SK-N-SH (cell line): ENCODE measurements at regions not wholly inside any gene's neighbourhood (a gene's known extent, or its start where the extent isn't known, plus 50 kb on each side); places are given as distances from the start of the nearest gene placed in this dataset.

ENCODE experiments used
- CTCF ChIA-PET: fragments of 300-600, 350-600 bp; formaldehyde crosslinking; extraction: SDS; loops from one replicate; lab custom pipeline; 2021; lab: Yijun Ruan, JAX
- POLR2A ChIA-PET: fragments of 350-600 bp; sonication (Branson Sonifier 250); formaldehyde crosslinking; extraction: SDS; loops from one replicate; lab custom pipeline; 2020; ENCODE audit warnings: antibody characterized with exemption, inconsistent platforms; lab: Yijun Ruan, JAX
- DNase-seq: peaks from one replicate; pipeline ENCODE4 v3.0.0; 2012
- H2AFZ ChIP-seq: fragments of 200-600 bp; sonication (generic); 2 replicates; pipeline ENCODE4 v1.8.1; 2016; ENCODE audit warnings: antibody characterized with exemption, mild to moderate bottlenecking, low read depth
- H3F3A ChIP-seq: fragments of 200-600 bp; sonication (generic); replicated peaks from 2 replicates; pipeline ENCODE3; 2016; ENCODE audit warnings: antibody characterized with exemption, mild to moderate bottlenecking; ENCODE audit not compliant: insufficient read depth
- H3K27ac ChIP-seq, 2 experiments: fragments of 200-500 bp in 1 of 2; fragments of 200-600 bp in 1 of 2; sonication (Bioruptor generic) in 1 of 2; sonication (generic), shearing (Covaris generic) in 1 of 2; 2 replicates each; pipeline versions ENCODE4 v1.5.1 to v1.6.1; 2014 to 2016; ENCODE audit warnings: low read depth in 2 of 2, inconsistent platforms in 1 of 2, low read length in 1 of 2, mild to moderate bottlenecking in 1 of 2, mixed read lengths in 1 of 2
- H3K27me3 ChIP-seq: fragments of 200-600 bp; sonication (generic), shearing (Covaris generic); 2 replicates; pipeline ENCODE4 v1.6.1; 2016; ENCODE audit warnings: mixed run types; ENCODE audit not compliant: insufficient read depth
- H3K36me3 ChIP-seq, 2 experiments: fragments of 200-500 bp in 1 of 2; fragments of 200-600 bp in 1 of 2; sonication (Bioruptor generic) in 1 of 2; sonication (generic) in 1 of 2; replicated peaks in 1 of 2; 2 replicates each; pipeline versions ENCODE3 to v1.5.1; 2014 to 2016; ENCODE audit warnings: low read length in 1 of 2, mild to moderate bottlenecking in 1 of 2; ENCODE audit not compliant: insufficient read depth in 2 of 2, control insufficient read depth in 1 of 2
- H3K4me1 ChIP-seq, 2 experiments: fragments of 200-500 bp in 1 of 2; fragments of 200-600 bp in 1 of 2; sonication (Bioruptor generic) in 1 of 2; sonication (generic), shearing (Covaris generic) in 1 of 2; 2 replicates each; pipeline versions ENCODE4 v1.5.1 to v1.6.1; 2014 to 2016; ENCODE audit warnings: low read depth in 1 of 2, low read length in 1 of 2, mixed run types in 1 of 2; ENCODE audit not compliant: insufficient read depth in 2 of 2, control insufficient read depth in 1 of 2
- H3K4me2 ChIP-seq: fragments of 200-600 bp; sonication (generic), shearing (Covaris generic); 2 replicates; pipeline ENCODE4 v1.6.1; 2017; ENCODE audit warnings: mixed run types
- H3K4me3 ChIP-seq, 2 experiments: fragments of 200-500 bp in 1 of 2; fragments of 200-600 bp in 1 of 2; sonication (Bioruptor generic) in 1 of 2; sonication (generic), shearing (Covaris generic) in 1 of 2; 2 replicates each; pipeline versions ENCODE4 v1.5.1 to v1.8.1; 2014 to 2016; ENCODE audit warnings: low read depth in 2 of 2, inconsistent platforms in 1 of 2, low read length in 1 of 2, mild to moderate bottlenecking in 1 of 2, mixed read lengths in 1 of 2, moderate library complexity in 1 of 2
- H3K79me2 ChIP-seq: fragments of 200-600 bp; sonication (generic); 2 replicates; pipeline ENCODE4 v1.8.1; 2017; ENCODE audit warnings: mild to moderate bottlenecking; ENCODE audit not compliant: insufficient read depth
- H3K9ac ChIP-seq: fragments of 200-600 bp; sonication (generic); 2 replicates; pipeline ENCODE4 v1.6.1; 2017; ENCODE audit warnings: mixed run types
- H3K9me2 ChIP-seq: fragments of 200-600 bp; sonication (generic); 2 replicates; pipeline ENCODE4 v1.6.1; 2017; ENCODE audit warnings: mixed run types
- H3K9me3 ChIP-seq: fragments of 200-600 bp; sonication (generic); 2 replicates; pipeline ENCODE4 v1.6.1; 2017; ENCODE audit warnings: mixed run types, mild to moderate bottlenecking, moderate library complexity
- H4K20me1 ChIP-seq: fragments of 200-600 bp; sonication (generic); 2 replicates; pipeline ENCODE4 v1.6.1; 2017; ENCODE audit warnings: mild to moderate bottlenecking, mixed run types; ENCODE audit not compliant: insufficient read depth
- CHD2 ChIP-seq: fragments of 150-350 bp; IDR thresholded peaks from 2 replicates; pipeline ENCODE4 v1.6.1; 2018; ENCODE audit warnings: low read length; ENCODE audit not compliant: partially characterized antibody
- EP300 ChIP-seq, 2 experiments: IDR thresholded peaks; 2 replicates each; pipeline versions ENCODE4 v1.4.0 to v1.6.1; 2012; ENCODE audit warnings: borderline replicate concordance in 1 of 2, low read depth in 1 of 2, low read length in 1 of 2
- EZH2phosphoT487 ChIP-seq: fragments of 200-600 bp; sonication (generic); IDR thresholded peaks from 2 replicates; pipeline ENCODE4 v1.6.1; 2017; ENCODE audit warnings: low read depth, mixed run types, mild to moderate bottlenecking, antibody characterized with exemption, moderate library complexity, borderline replicate concordance
- FOSL2 ChIP-seq: IDR thresholded peaks from 2 replicates; pipeline ENCODE4 v1.4.0; 2012; ENCODE audit warnings: low read depth, mild to moderate bottlenecking, moderate library complexity, borderline replicate concordance
- FOXJ3 ChIP-seq: sonication (generic); formaldehyde crosslinking; IDR thresholded peaks from 2 replicates; pipeline ENCODE4 v1.5.1; 2020; ENCODE audit warnings: mild to moderate bottlenecking, missing genetic modification reagents
- FOXM1 ChIP-seq: IDR thresholded peaks from 2 replicates; pipeline ENCODE4 v1.4.0; 2012; ENCODE audit warnings: low read depth, mild to moderate bottlenecking
- GATA2 ChIP-seq: sonication (generic); formaldehyde crosslinking; IDR thresholded peaks from 2 replicates; pipeline ENCODE4 v1.5.0; 2020; ENCODE audit warnings: mild to moderate bottlenecking, missing genetic modification reagents
- JUND ChIP-seq: IDR thresholded peaks from 2 replicates; pipeline ENCODE4 v1.4.0; 2012
- MAX ChIP-seq: IDR thresholded peaks from 2 replicates; pipeline ENCODE4 v1.4.0; 2012; ENCODE audit warnings: low read depth
- MXI1 ChIP-seq: IDR thresholded peaks from 2 replicates; pipeline ENCODE4 v1.6.1; 2012; ENCODE audit warnings: mild to moderate bottlenecking, low read depth, low read length, improper control_type of control experiment
- NRF1 ChIP-seq: IDR thresholded peaks from 2 replicates; pipeline ENCODE4 v1.6.1; 2012; ENCODE audit warnings: low read depth, mild to moderate bottlenecking, low read length
- PBX3 ChIP-seq: IDR thresholded peaks from 2 replicates; pipeline ENCODE4; 2012
- RCOR1 ChIP-seq: fragments of 150-350 bp; IDR thresholded peaks from 2 replicates; pipeline ENCODE4 v1.6.1; 2017; ENCODE audit warnings: antibody characterized with exemption, low read length
- RFX5 ChIP-seq: IDR thresholded peaks from 2 replicates; pipeline ENCODE4 v1.6.1; 2012; ENCODE audit warnings: mild to moderate bottlenecking, improper control_type of control experiment, low read length
- SIN3A ChIP-seq: IDR thresholded peaks from 2 replicates; pipeline ENCODE4 v1.6.1; 2012; ENCODE audit warnings: low read depth, mild to moderate bottlenecking, low read length, moderate library complexity, borderline replicate concordance
- SMC3 ChIP-seq: IDR thresholded peaks from 2 replicates; pipeline ENCODE4 v1.6.1; 2012; ENCODE audit warnings: low read depth, low read length, improper control_type of control experiment
- TAF1 ChIP-seq: IDR thresholded peaks from 2 replicates; pipeline ENCODE4 v1.6.1; 2012; ENCODE audit warnings: low read depth, mild to moderate bottlenecking, low read length, moderate library complexity, borderline replicate concordance
- TEAD4 ChIP-seq: IDR thresholded peaks from 2 replicates; pipeline ENCODE4 v1.4.0; 2012; ENCODE audit warnings: mild to moderate bottlenecking, borderline replicate concordance; ENCODE audit not compliant: insufficient read depth
- USF2 ChIP-seq: fragments of 150-350 bp; IDR thresholded peaks from 2 replicates; pipeline ENCODE4 v1.6.1; 2017; ENCODE audit warnings: antibody characterized with exemption, low read length, low read depth, borderline replicate concordance
- YY1 ChIP-seq: IDR thresholded peaks from 2 replicates; pipeline ENCODE4 v1.4.0; 2012; ENCODE audit warnings: low read depth, mild to moderate bottlenecking
- WGBS: methylation state at CpG from one replicate; pipeline ENCODE4 v1.1.6; 2017; ENCODE audit warnings: low lambda C conversion rate; 5-methylcytosine and 5-hydroxymethylcytosine counted together
- TF ChIP-seq, protein P1 (sequence below): IDR thresholded peaks from 2 replicates; pipeline ENCODE4 v1.4.0; 2012; ENCODE audit warnings: low read depth, borderline replicate concordance
- TF ChIP-seq, protein P2 (sequence below): fragments of 150-350 bp; IDR thresholded peaks from 2 replicates; pipeline ENCODE4 v1.6.1; 2016; ENCODE audit warnings: mild to moderate bottlenecking, low read depth, low read length

DNA sequence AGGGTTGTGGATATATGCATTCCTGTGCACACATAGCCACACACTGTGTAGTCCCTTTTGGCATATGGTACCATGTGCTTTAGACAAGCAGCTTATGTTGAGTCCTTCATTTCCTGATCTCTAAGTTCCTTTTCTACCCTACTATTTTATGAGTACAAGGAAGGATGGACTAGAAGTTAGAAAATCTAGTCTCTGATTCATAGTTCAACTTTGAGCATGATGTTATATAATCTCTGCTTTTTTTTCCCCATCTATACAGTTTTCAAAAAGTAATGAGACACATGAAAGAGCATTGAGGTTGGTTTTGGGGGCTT is 123.6 kb downstream of the PLEKHG1 start:
- H3K4me1 ChIP-seq, result no peaks in the 10 kb centered on the region; a peak in 1 of 4 replicates
- H3K9me3 ChIP-seq, result no peaks in the 10 kb centered on the region
- H3K27me3 ChIP-seq, result no peaks in the 10 kb centered on the region; the same call in 1 of the 2 replicates
- no peaks in the 10 kb centered on the region for H3K79me2 ChIP-seq
- TF ChIP-seq TAF1 (no peak), NRF1 (no peak), PBX3 (no peak), JUND (no peak), MXI1 (no peak), FOSL2 (no peak)
- no peak overlapping the region for H2AFZ ChIP-seq
- no peak overlapping the region for H3K27ac ChIP-seq
- no peaks in the 10 kb centered on the region for H4K20me1 ChIP-seq
- no peak overlapping the region for H3K9ac ChIP-seq
- POLR2A ChIA-PET, result no interaction called here
- no peak for DNase-seq
- no peak overlapping the region for H3K4me3 ChIP-seq
- CTCF ChIA-PET, result no interaction called here
- H3K36me3 ChIP-seq, result no peaks in the 10 kb centered on the region
- no peak overlapping the region for H3K4me2 ChIP-seq
- no peaks in the 10 kb centered on the region for H3F3A ChIP-seq
- H3K9me2 ChIP-seq, result no peaks in the 10 kb centered on the region

DNA sequence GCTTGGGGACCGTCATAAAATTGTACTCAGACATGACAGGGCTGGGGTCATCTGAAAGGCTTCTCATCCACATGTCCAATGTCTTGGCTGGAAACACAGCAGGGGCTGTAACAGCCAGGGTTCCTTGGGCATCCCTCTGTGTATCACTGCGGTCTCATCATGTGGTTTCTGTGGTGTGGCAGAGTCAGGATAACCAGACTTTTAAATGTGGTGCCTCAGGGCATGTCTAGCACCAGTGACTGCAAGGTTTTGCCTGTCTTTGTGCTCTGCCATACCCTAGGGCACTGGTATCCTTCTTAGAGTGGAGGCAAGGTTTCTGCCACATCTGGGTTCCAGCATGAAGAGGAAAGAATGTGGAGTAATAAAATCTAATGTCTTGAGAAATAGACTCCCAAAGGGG is 124.2 kb downstream of the PLEKHG1 start:
- Histone ChIP-seq H3K9me3 (no peaks in the 10 kb centered on the region), H3K9me2 (no peaks in the 10 kb centered on the region), H3K27ac (no peak overlapping the region), H3K79me2 (no peaks in the 10 kb centered on the region), H3K4me1 (no peaks in the 10 kb centered on the region; a peak in 1 of 4 replicates), H3F3A (no peaks in the 10 kb centered on the region), H4K20me1 (no peaks in the 10 kb centered on the region), H3K9ac (no peak overlapping the region), H3K4me3 (no peak overlapping the region), H3K4me2 (no peak overlapping the region), H3K27me3 (no peaks in the 10 kb centered on the region; the same call in 1 of the 2 replicates), H2AFZ (no peak overlapping the region), H3K36me3 (no peaks in the 10 kb centered on the region)
- no peak for DNase-seq
- CTCF ChIA-PET, result no interaction called here
- WGBS, result 0% methylated on average over 2 of the region's 2 CpGs
- no peak for TF ChIP-seq JUND
- TF ChIP-seq FOXM1, result no peak
- no peak for TF ChIP-seq EZH2phosphoT487
- no peak for TF ChIP-seq SMC3
- TF ChIP-seq RCOR1, result no peak
- TF ChIP-seq TEAD4, result no peak
- TF ChIP-seq MXI1, result no peak
- TF ChIP-seq YY1, result no peak
- no peak for TF ChIP-seq USF2
- TF ChIP-seq, protein P1, sequence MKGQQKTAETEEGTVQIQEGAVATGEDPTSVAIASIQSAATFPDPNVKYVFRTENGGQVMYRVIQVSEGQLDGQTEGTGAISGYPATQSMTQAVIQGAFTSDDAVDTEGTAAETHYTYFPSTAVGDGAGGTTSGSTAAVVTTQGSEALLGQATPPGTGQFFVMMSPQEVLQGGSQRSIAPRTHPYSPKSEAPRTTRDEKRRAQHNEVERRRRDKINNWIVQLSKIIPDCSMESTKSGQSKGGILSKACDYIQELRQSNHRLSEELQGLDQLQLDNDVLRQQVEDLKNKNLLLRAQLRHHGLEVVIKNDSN, result no peak
- no peak for TF ChIP-seq FOXJ3 (CRISPR knock-in tag)
- TF ChIP-seq RFX5, result no peak
- TF ChIP-seq GATA2 (CRISPR knock-in tag), result no peak
- no peak for TF ChIP-seq CHD2
- TF ChIP-seq, protein P2, sequence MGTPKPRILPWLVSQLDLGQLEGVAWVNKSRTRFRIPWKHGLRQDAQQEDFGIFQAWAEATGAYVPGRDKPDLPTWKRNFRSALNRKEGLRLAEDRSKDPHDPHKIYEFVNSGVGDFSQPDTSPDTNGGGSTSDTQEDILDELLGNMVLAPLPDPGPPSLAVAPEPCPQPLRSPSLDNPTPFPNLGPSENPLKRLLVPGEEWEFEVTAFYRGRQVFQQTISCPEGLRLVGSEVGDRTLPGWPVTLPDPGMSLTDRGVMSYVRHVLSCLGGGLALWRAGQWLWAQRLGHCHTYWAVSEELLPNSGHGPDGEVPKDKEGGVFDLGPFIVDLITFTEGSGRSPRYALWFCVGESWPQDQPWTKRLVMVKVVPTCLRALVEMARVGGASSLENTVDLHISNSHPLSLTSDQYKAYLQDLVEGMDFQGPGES, result no peak
- TF ChIP-seq MAX, result no peak
- TF ChIP-seq EP300 (IDR thresholded peaks at IDR 0.05; ENCODE audit: borderline replicate concordance in 1 of 2, low read depth in 1 of 2, low read length in 1 of 2), result no peak
- TF ChIP-seq NRF1, result no peak
- TF ChIP-seq SIN3A, result no peak
- POLR2A ChIA-PET, result no interaction called here
